ENCODE measurements at regions not wholly inside any gene's neighbourhood (a gene's known extent, or its start where the extent isn't known, plus 50 kb on each side); places are given as distances from the start of the nearest gene placed in this dataset.

DNA sequence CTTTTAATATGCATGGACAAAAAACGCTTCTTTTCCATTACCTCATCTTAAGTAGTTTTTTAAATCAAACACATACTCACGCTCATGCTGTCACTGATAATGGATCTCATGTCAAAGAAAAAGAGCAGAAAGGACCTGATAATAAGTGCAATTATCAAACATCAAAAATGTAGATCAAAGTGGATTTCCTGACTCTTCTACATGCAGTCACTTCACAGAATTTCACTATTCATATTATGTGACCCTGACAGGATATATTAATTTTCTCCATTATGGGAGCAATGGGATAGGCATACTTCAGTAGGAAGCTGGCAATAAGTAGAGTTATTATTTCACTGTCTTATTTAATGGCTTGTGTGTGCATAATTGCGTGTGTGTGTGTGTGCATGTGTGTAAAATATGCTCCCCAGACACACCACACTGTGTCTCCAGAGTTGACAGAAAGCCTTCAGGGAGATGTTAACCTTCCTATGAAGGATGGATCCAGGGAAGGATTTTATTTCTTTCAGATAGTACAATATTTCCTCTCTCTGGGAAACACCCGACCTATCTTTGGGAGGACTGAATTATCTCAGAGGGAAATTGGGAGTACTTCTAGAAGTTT is 445.2 kb downstream of the SH2D1A start:
- intact Hi-C loops (cut with DNase I, micrococcal nuclease) = no loop called here
- no peak for DNase-seq
- ATAC-seq = no peak

DNA sequence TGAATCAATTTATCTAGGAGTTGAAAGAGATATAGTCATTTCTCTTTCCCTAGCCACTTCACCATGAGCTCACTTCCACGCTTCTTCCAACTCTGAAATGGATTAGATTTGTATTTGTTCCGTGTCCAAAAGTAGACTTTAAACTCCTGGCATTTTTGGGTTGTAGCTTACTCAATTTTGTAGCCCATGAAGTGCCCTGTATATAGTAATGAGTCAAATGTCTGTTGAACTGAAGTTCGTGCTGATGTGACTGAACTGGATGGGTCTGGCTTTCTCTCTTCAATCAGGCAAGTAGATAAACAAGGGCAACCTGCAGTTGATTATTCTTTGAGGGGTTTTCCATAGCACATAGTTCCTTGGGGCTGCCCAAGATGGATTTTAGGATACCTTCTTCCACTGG is 450.6 kb downstream of the SH2D1A start:
- ATAC-seq = no peak

DNA sequence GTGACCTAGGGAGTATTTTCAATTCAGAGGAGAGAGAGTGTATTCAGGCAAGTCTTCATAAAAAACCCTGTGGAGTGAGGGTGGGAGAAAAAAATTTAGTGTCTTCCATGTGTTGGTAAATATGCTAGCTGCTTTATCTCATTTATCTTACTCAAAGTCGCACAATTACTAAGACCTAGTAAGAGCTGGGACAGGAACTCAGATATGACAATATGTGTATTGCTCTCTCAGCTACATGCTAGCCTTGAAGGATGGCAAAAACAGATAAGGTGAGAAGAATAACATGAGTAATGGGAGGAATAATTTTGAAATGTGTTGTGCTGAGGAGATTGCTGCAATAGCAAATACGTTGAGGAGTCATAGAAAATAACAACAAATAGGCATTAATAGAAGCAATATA is 458.6 kb downstream of the SH2D1A start:
- DNase-seq = no peak
- ATAC-seq = no peak
- intact Hi-C loops (cut with DNase I, micrococcal nuclease) = no loop called here

More for the DNA sequence above, 450.6 kb downstream of the SH2D1A start:
- intact Hi-C loops (cut with DNase I, micrococcal nuclease) = no loop called here
- no peak for DNase-seq

DNA sequence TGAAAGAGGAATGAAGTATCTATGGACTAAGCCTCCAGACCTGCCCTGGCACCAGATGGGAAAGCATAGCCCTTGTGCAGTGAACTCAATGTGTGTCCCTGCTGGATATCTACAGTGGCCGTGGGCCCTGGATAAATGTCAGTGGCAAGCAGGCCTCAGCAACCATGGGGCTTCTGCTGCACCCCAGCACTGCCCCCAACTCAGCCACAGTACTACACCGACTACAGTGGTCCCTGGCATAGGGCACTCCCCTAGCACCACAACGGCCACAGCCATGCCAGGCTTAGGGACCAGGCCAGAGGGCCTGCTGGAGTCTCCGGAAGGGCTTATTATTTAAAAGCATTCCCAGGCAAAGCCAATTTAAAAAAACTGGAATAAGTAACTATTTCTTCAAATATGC is 459.1 kb downstream of the SH2D1A start:
- ATAC-seq = no peak
- intact Hi-C loops (cut with DNase I, micrococcal nuclease) = no loop called here
- DNase-seq = no peak

DNA sequence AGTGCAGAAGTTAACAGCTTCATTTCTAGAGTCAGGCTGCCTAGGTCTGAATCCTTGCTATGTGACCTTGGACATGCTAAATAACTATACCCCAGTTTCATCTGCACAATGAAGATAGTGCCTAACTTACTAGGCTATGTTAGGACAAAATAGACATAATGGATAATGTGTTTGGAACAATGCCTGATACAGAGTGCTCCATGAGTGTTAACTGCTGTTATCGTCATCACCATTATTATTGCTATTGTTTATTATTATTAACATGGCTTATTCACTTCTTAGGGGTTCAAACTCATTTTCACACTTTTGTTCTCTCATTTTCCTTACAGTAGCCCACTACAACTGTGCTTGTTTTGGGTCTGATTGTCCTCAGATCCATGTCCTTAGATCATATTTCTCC is 467.7 kb downstream of the SH2D1A start:
- intact Hi-C loops (cut with DNase I, micrococcal nuclease) = no loop called here
- no peak for ATAC-seq
- no peak for DNase-seq

DNA sequence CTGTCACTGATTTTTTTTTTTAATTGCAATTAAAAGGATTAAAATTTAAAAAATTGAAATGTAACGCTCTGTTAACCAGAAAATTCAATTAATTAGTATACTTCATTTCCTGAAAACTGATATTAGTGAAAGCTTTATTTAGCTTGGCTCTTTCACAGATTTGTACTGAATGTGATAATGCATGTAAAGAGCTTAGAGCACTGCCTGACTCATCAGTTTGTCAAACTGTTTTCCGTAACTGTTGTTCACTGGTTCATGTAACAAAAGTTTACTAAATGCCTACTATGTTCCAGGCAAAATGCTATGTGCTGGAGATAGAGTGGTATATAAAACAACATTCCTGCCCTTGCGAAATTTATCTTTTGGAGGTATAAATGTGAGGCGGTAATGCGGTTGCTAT is 471.7 kb downstream of the SH2D1A start:
- intact Hi-C loops (cut with DNase I, micrococcal nuclease) = no loop called here
- no peak for DNase-seq
- ATAC-seq = no peak

DNA sequence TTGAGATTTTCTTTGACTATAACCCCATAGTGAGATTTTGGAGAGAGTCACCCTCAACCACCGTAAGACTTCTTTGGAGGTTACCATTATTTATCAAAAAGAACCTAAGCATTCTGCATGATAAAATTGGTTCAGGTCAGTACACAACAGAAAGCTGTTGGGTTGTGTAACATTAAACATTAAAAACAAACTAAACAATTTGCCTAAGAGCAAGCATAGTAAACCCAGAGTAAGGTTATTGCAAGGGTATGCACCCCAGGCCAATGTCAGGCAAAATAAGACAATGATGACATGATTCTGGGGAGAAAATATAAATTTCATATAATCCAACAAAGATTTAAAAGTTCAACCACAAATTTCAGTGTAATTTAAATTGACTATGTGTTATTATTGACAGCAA is 472.4 kb downstream of the SH2D1A start:
- ATAC-seq (no peak), DNase-seq (no peak)

DNA sequence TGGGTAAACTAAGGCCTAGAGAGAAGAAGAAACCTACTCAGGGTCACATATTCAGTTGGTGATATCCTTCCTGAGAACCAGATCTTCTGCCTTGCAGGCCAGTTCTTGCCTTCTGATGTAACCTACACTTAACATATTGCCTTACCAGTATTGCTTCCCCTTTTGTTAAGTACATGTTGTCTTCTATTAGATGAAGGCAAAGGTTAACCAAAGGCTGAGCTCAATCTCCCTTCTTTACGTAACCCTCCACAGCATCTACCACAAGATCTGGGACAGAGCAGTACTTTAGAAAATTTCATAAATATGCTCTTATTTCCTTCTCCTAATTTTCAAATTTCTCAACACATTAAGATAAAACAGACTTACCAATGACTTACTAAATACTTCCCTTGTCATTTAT is 474.4 kb downstream of the SH2D1A start:
- DNase-seq = no peak
- ATAC-seq = no peak

More for the DNA sequence above, 472.4 kb downstream of the SH2D1A start:
- intact Hi-C loops (cut with DNase I, micrococcal nuclease) = no loop called here

DNA sequence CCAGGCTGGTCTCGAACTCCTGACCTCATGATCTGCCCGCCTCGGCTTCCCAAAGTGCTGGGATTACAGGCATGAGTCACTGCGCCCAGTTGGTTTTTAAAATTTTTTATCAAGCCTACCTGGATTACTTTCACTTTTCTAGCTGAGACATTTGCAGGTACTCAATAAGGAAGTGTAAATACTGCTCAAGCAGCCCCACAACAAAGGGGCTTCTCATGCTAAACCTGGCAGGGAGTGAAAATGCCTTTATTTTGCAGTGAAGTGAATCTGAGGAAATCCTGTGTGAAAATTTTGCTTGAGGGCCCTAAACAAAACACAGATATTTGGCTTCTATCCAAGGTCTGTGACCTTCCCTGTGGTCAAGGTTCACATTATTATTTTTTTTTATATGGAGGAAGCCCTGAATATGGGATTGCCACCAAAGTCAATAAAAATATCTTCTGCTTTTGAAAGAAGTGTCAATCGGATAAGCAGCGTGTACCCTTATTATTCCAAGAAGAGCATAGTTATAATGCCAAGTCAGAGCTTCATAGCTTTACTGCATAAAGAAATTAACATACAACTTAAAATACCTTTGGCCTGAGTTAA is 481.0 kb downstream of the SH2D1A start:
- ATAC-seq = no peak
- intact Hi-C loops (cut with DNase I, micrococcal nuclease) = no loop called here
- DNase-seq = no peak

More for the DNA sequence above, 474.4 kb downstream of the SH2D1A start:
- intact Hi-C loops (cut with DNase I, micrococcal nuclease) = no loop called here

DNA sequence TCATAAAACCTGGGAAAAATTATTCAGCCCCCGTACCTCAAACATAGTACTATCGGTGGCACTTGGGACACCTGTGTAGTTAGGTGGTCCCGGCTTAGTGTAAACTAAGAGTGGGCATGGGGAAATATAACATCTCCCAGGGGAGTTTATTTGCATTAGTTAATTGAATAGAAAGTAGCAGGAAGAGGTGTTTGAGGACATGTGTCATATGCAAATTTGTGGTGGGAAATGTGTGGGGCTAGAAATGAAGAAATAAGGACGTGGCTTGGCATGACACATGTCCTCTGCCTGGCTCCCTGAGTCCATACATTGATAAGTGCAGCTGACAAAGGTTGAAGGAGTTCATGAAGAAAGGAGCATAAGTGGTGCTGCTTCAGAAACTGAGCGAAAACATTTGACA is 483.6 kb downstream of the SH2D1A start:
- ATAC-seq (no peak), DNase-seq (no peak)
- intact Hi-C loops (cut with DNase I, micrococcal nuclease) = no loop called here

DNA sequence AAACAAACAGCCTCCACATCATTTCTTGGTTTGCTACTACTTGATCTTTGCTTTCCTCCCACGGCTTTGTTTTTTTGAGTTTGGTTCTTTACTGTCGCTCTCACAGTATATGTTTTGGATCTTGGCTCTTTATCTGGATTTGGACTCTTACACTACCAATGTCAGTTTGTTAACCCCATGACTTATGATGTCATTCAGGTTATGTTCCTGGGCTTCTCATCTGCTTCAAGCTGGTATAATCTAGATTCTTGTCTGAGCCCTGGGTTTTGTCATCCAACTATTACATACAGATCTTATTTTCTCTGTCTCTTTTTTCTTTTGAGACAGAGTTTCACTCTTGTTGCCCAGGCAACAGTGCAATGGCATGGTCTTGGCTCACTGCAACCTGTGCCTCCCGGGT is 482.9 kb upstream of the TEX13C start:
- DNase-seq = no peak
- intact Hi-C loops (cut with DNase I, micrococcal nuclease) = no loop called here
- no peak for ATAC-seq

DNA sequence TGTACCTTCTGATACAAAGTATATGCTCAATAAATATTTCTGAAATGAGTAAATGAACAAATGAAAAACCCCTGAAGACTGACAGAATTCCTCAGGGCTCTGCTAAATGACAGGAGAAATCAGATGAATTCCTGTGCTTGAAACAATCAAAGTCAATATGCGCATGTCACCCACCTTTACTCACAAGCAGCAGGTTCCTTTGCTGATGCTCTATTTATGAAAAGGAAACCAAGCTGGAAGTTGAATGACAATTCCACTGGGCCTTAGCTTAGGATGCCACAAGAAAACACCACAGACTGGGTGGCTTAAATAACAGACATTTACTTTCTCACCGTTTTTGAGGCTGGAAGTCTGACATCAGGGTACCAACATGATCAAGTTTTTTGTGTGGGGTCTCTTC is 477.5 kb upstream of the TEX13C start:
- DNase-seq (no peak), ATAC-seq (no peak)
- intact Hi-C loops (cut with DNase I, micrococcal nuclease) = no loop called here

DNA sequence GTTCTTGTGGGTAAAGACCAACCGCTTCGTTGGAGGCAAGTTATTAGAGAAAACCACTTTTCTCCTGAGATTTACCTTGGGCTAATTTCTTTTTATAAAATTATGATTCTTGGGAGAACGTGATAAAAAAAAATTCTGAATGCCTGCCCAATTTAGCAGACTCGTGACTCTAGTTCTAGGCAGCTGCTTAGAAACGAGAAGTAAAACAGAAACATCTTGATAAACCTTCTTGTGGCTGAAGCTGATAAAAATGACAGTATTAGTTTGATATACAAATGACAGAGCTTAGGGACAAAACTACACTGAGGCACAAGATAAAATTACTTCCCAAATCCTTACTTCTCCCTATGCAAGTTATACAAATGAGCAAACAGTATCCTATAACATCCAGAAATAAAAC is 458.9 kb upstream of the TEX13C start:
- DNase-seq (no peak), ATAC-seq (no peak)
- intact Hi-C loops (cut with DNase I, micrococcal nuclease) = no loop called here

DNA sequence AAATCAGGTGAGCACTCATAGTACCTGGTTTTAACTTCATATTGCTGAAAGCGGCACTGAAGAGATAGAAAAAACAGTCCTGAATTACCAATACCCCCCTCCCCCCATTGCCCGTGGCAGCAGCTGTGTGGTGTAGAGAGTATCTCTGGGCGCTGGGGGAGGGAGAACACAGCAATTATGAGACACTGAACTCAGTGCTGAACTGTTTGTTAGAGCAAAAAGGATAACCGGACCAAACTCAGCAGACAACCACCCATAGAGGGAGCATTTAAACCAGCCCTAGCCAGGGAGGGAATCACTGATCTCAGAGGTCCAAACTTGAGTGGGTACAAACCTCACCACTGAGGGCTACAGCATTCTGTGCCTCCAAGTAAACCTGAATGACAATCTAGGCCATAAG is 457.4 kb upstream of the TEX13C start:
- intact Hi-C loops (cut with DNase I, micrococcal nuclease) = no loop called here
- ATAC-seq = no peak

DNA sequence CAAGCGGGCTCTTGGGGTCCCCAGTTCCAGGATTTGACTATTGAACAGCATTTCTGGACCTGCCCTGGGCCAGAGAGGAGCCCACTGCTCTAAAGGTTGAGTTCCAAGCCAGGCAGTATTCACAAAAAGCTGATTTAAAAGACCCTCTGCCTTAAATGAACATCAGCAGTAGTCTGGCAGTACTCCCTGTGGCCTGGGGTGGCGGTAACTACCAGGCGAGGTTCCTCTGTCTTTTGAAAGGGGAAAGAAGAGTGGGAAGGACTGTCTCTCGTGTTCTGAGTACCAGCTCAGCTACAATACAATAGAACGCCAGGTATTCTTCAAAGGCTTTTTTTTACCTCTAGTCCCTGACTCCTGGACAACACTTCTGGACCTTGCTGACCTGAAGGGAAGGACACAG is 456.4 kb upstream of the TEX13C start:
- no peak for DNase-seq
- intact Hi-C loops (cut with DNase I, micrococcal nuclease) = no loop called here
- no peak for ATAC-seq

More for the DNA sequence above, 457.4 kb upstream of the TEX13C start:
- DNase-seq = no peak

DNA sequence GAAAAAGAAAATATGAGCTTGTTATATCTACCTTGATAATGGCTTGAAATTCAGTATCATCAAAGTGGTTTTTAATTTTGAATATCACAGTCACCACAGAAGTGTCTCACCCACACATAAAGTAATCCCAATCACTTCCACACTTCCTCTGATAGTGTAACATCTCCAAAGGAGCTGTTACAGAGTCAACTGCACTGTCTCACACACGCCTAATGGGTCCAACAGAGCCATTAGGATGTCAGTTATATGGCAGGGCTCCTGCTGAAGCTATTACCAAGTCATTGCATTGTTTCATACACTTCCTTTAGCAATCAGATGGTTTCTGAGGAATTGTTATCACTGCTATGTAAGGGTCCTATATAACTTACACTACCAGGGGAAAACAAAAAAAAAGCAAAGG is 432.1 kb upstream of the TEX13C start:
- ATAC-seq = no peak
- no peak for DNase-seq
- intact Hi-C loops (cut with DNase I, micrococcal nuclease) = no loop called here

DNA sequence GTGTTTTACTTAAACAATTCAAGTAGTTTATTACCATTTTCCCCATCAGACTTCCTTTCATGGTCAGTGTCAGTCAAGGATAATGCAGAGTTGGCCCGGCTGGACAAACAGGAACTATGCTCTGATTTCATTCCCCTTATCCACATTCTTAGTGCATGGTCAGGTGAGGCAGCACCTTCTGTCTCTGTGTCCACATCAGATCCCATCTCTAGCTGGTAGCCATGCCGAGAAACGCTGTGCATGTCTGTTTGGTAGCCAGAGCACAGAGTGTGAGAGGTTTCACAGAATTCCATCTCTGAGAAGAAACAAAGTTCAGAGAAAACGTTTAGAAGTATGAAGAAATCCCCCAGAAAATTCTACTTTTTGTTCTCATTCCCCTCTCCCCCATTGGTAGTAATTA is 423.7 kb upstream of the TEX13C start:
- DNase-seq (no peak), ATAC-seq (no peak)
- intact Hi-C loops (cut with DNase I, micrococcal nuclease) = no loop called here

DNA sequence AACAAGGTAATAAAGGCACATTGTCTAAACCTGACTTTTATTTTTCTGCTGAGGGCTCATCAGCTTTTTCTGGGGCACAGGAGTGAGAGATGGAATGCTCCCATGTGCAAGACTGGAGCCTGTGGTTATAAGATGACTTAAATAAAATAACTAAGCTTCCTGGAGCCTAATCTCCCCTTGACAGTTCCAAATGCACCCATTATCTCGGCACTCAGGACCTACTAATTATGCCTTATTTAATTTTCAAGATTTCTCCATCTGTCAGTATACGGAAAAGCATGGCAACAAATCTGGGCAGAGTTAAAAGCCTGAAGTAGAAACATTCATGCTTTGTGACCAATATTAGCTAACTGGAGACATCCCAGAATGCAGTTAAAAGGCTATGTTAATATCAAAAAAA is 416.7 kb upstream of the TEX13C start:
- intact Hi-C loops (cut with DNase I, micrococcal nuclease) = no loop called here

DNA sequence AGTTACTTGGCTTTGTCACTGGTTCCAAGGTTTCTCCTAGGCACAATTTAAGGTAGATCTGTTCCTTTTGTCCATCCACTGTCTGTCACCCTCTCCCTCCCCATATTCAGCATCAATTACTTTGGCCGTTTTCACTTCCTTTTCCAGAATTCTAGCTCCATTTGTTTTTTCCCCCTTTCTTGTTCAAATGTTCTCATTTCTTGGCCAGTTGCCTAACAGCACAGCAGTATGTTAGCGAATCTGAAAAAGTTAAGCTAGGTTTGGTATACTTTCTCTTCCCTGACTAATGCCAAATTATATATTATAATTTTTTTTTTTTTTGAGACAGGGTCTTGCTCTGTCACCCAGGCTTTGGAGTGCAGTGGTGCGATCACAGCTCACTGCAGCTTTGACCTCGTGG is 409.1 kb upstream of the TEX13C start:
- intact Hi-C loops (cut with DNase I, micrococcal nuclease) = no loop called here
- DNase-seq (no peak), ATAC-seq (no peak)

More for the DNA sequence above, 416.7 kb upstream of the TEX13C start:
- no peak for DNase-seq
- no peak for ATAC-seq

DNA sequence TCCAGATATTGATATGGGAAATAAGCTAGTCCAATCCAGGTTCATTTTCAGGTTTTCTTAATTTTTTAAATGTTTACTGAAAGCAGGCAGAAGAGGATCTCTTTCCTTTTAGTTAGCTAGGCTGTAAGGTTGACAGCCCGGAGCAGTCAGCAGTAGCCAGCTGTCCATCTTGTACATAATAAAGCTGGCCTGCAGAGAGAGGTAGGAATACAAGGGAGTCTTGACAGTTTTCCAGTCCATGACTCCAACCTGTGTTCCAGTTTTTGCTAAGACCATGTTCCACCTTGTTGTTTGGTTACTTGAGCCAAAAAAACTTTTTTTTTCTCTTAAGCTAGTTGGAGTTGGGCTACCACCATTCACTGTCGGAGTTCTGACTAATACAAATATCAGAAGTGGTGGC is 402.7 kb upstream of the TEX13C start:
- DNase-seq (no peak), ATAC-seq (no peak)
- intact Hi-C loops (cut with DNase I, micrococcal nuclease) = no loop called here

DNA sequence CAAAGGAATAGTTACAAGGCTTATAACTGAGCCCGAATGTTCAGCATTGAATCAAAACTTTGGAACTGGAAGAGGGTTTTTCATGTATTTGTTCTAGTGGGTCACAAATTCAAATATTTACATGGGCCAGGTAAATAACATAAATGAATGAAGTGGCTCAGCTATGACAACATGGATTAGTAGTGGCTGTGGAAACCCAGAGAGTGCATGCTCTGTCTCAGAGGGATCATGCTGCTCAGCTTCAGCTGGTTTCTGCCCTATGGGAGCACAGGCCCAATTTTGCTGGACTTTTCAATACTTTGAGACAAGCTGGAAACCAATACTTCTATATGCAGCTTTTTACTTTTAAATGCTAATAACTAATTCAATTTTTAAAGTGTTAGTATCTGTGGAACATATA is 394.0 kb upstream of the TEX13C start:
- intact Hi-C loops (cut with DNase I, micrococcal nuclease) = no loop called here
- ATAC-seq (no peak), DNase-seq (no peak)
